ENCODE measurements at regions not wholly inside any gene's neighbourhood (a gene's known extent, or its start where the extent isn't known, plus 50 kb on each side); places are given as distances from the start of the nearest gene placed in this dataset.

DNA sequence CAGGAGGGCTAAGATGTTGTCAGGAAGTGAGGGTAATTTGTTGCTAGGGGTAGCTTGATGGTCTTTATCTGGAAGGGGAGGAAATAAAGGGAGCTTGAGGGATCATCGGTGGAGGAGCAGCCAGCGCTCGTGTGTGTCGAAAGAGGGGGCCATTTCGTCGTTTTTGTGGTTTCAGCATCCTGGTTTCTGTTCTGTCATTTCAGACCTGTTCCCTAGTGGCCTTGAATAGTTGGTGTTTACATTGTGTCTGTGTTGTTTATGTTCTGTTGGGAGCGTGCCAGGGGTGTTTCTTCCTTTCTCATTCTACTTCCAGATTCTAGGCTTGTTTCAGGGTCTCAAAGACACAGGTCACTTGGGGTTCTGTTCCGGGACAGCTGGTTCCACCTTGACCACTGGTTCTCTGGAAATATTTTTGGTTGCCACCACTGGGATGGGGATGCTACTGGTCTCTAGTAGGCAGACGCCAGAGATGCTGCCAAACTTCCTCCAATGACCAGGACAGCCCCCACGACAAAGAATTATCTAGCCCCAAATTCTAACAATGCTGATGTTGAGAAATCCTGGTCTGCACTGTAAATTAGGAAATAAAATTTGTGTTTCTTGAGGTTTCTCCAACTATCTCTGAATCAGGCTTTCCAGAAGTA is 113.9 kb upstream of the NAA20 start (continued):
- no peak for TF ChIP-seq SMAD1 (CRISPR knock-in tag; IDR thresholded peaks at IDR 0.05; ENCODE audit: borderline replicate concordance, low read depth)
- TF ChIP-seq, protein P1, sequence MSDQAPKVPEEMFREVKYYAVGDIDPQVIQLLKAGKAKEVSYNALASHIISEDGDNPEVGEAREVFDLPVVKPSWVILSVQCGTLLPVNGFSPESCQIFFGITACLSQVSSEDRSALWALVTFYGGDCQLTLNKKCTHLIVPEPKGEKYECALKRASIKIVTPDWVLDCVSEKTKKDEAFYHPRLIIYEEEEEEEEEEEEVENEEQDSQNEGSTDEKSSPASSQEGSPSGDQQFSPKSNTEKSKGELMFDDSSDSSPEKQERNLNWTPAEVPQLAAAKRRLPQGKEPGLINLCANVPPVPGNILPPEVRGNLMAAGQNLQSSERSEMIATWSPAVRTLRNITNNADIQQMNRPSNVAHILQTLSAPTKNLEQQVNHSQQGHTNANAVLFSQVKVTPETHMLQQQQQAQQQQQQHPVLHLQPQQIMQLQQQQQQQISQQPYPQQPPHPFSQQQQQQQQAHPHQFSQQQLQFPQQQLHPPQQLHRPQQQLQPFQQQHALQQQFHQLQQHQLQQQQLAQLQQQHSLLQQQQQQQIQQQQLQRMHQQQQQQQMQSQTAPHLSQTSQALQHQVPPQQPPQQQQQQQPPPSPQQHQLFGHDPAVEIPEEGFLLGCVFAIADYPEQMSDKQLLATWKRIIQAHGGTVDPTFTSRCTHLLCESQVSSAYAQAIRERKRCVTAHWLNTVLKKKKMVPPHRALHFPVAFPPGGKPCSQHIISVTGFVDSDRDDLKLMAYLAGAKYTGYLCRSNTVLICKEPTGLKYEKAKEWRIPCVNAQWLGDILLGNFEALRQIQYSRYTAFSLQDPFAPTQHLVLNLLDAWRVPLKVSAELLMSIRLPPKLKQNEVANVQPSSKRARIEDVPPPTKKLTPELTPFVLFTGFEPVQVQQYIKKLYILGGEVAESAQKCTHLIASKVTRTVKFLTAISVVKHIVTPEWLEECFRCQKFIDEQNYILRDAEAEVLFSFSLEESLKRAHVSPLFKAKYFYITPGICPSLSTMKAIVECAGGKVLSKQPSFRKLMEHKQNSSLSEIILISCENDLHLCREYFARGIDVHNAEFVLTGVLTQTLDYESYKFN (CRISPR knock-in tag; conservative IDR thresholded peaks at IDR 0.05), result peak; percentile 48; the same call in 1 of the 2 replicates
- TF ChIP-seq FOXA3 (CRISPR knock-in tag; IDR thresholded peaks at IDR 0.05), result peak; percentile 98
- TF ChIP-seq ASH2L (IDR thresholded peaks at IDR 0.05; ENCODE audit: insufficient read length, low read depth, low read length), result peak; percentile 25
- TF ChIP-seq SIN3B (IDR thresholded peaks at IDR 0.05; ENCODE audit: low read length), result 0 out of 2 replicates have a peak, but pooled peaks have one; percentile 38
- no peak for TF ChIP-seq ZNF879 (CRISPR knock-in tag; IDR thresholded peaks at IDR 0.05)
- no peak for TF ChIP-seq ZNF724P (CRISPR knock-in tag; IDR thresholded peaks at IDR 0.05; ENCODE audit: borderline replicate concordance)
- TF ChIP-seq ZNF451 (CRISPR knock-in tag; IDR thresholded peaks at IDR 0.05), result no peak
- TF ChIP-seq MAFF (IDR thresholded peaks at IDR 0.05; ENCODE audit: low read depth, low read length), result peak; percentile 52
- peak; percentile 62 for TF ChIP-seq MNT (IDR thresholded peaks at IDR 0.05)
- TF ChIP-seq SMC3 (IDR thresholded peaks at IDR 0.05; ENCODE audit: low read length), result peak; percentile 92
- no peak for TF ChIP-seq U2AF2 (IDR thresholded peaks at IDR 0.05; ENCODE audit: low read depth, low read length)
- TF ChIP-seq REL (CRISPR knock-in tag; conservative IDR thresholded peaks at IDR 0.05), result no peak
- no peak for TF ChIP-seq ZNF569 (CRISPR knock-in tag; IDR thresholded peaks at IDR 0.05; ENCODE audit: borderline replicate concordance)
- TF ChIP-seq SOX13 (IDR thresholded peaks at IDR 0.05), result no peak
- TF ChIP-seq SOX13 (CRISPR knock-in tag; conservative IDR thresholded peaks at IDR 0.05 in 1 of 2, IDR thresholded peaks at IDR 0.05 in 1 of 2), result peak in 1 of 2 experiments; percentile 66; a peak in 1 of 4 replicates
- TF ChIP-seq NCOA1 (CRISPR knock-in tag; IDR thresholded peaks at IDR 0.05), result no peak
- TF ChIP-seq, protein P2, sequence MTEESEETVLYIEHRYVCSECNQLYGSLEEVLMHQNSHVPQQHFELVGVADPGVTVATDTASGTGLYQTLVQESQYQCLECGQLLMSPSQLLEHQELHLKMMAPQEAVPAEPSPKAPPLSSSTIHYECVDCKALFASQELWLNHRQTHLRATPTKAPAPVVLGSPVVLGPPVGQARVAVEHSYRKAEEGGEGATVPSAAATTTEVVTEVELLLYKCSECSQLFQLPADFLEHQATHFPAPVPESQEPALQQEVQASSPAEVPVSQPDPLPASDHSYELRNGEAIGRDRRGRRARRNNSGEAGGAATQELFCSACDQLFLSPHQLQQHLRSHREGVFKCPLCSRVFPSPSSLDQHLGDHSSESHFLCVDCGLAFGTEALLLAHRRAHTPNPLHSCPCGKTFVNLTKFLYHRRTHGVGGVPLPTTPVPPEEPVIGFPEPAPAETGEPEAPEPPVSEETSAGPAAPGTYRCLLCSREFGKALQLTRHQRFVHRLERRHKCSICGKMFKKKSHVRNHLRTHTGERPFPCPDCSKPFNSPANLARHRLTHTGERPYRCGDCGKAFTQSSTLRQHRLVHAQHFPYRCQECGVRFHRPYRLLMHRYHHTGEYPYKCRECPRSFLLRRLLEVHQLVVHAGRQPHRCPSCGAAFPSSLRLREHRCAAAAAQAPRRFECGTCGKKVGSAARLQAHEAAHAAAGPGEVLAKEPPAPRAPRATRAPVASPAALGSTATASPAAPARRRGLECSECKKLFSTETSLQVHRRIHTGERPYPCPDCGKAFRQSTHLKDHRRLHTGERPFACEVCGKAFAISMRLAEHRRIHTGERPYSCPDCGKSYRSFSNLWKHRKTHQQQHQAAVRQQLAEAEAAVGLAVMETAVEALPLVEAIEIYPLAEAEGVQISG (CRISPR knock-in tag; IDR thresholded peaks at IDR 0.05), result peak; percentile 37; the same call in 1 of the 2 replicates
- 0 out of 2 replicates have a peak, but pooled peaks have one; percentile 46 for TF ChIP-seq ZNF124 (CRISPR knock-in tag; IDR thresholded peaks at IDR 0.05)
- TF ChIP-seq ZNF777 (CRISPR knock-in tag; IDR thresholded peaks at IDR 0.05), result no peak
- TF ChIP-seq MAFK (conservative IDR thresholded peaks at IDR 0.05 in 1 of 2, IDR thresholded peaks at IDR 0.05 in 1 of 2; ENCODE audit: low read length in 2 of 2), result peak; percentile 57 to 58
- peak; percentile 70; the same call in 1 of the 2 replicates for TF ChIP-seq GATAD1 (CRISPR knock-in tag; IDR thresholded peaks at IDR 0.05)
- TF ChIP-seq, protein P3, sequence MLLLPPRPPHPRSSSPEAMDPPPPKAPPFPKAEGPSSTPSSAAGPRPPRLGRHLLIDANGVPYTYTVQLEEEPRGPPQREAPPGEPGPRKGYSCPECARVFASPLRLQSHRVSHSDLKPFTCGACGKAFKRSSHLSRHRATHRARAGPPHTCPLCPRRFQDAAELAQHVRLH (CRISPR knock-in tag; IDR thresholded peaks at IDR 0.05; ENCODE audit: borderline replicate concordance, low read depth), result peak; percentile 62; the same call in 1 of the 2 replicates

Data from HepG2 (cell line).